H1 (cell line): ENCODE measurements at regions not wholly inside any gene's neighbourhood (a gene's known extent, or its start where the extent isn't known, plus 50 kb on each side); places are given as distances from the start of the nearest gene placed in this dataset.

Experiments
- CTCF ChIA-PET: fragments of 300-600 bp; sonication (Branson Sonifier 250); formaldehyde crosslinking; loops from one replicate; lab custom pipeline; 2021; ENCODE audit not compliant: partially characterized antibody; lab: Charles Lee
- POLR2A ChIA-PET: fragments of 300-600 bp; sonication (Branson Sonifier 250); formaldehyde crosslinking; loops from one replicate; lab custom pipeline; 2021; ENCODE audit warnings: inconsistent platforms; ENCODE audit not compliant: partially characterized antibody; lab: Charles Lee
- DNase-seq, 2 experiments: peaks; one replicate each; pipeline versions ENCODE4 v3.0.0 to v3.0.0-alpha.2; 2010 to 2022; ENCODE audit warnings: low spot score in 2 of 2, low read depth in 1 of 2, mixed read lengths in 1 of 2
- FAIRE-seq: peaks from 2 replicates; lab custom pipeline; 2011; peaks lifted over from hg19 to GRCh38; lab: Jason Lieb, UNC
- H2AFZ ChIP-seq: 2 replicates; pipeline ENCODE4 v1.8.1; 2012; ENCODE audit warnings: low read length, inconsistent platforms
- H2AK5ac ChIP-seq: 2 replicates; pipeline ENCODE4 v1.6.1; 2013; ENCODE audit warnings: low read depth, low read length
- H2BK120ac ChIP-seq: replicated peaks from 2 replicates; pipeline ENCODE3; 2013; ENCODE audit warnings: low read depth, low read length, inconsistent platforms
- H2BK12ac ChIP-seq: 2 replicates; pipeline ENCODE4 v1.6.1; 2013; ENCODE audit warnings: low read depth, low read length
- H2BK15ac ChIP-seq: 2 replicates; pipeline ENCODE4 v1.6.1; 2013; ENCODE audit warnings: low read length
- H2BK20ac ChIP-seq: 2 replicates; pipeline ENCODE4 v1.6.1; 2013; ENCODE audit warnings: low read length
- H2BK5ac ChIP-seq: 2 replicates; pipeline ENCODE4 v1.6.1; 2013; ENCODE audit warnings: low read depth, low read length
- H3K14ac ChIP-seq: 2 replicates; pipeline ENCODE4 v1.6.1; 2013; ENCODE audit warnings: inconsistent platforms; ENCODE audit not compliant: insufficient read length
- H3K18ac ChIP-seq: 2 replicates; pipeline ENCODE4 v1.6.1; 2013; ENCODE audit warnings: low read length; ENCODE audit errors: extremely low read depth
- H3K23ac ChIP-seq: 2 replicates; pipeline ENCODE4 v1.6.1; 2013; ENCODE audit warnings: inconsistent platforms; ENCODE audit not compliant: insufficient read length
- H3K23me2 ChIP-seq: 2 replicates; pipeline ENCODE4 v1.6.1; 2013; ENCODE audit warnings: low read depth, low read length
- H3K27ac ChIP-seq: 2 replicates; pipeline ENCODE4 v1.6.1; 2011; ENCODE audit warnings: low read depth, low read length, inconsistent platforms
- H3K27me3 ChIP-seq, 4 experiments: replicated peaks in 1 of 4; 1 replicate in 1 of 4; 2 replicates in 3 of 4; pipeline versions ENCODE4 v1.6.1 to v1.8.1; 2011 to 2013; ENCODE audit warnings: low read length in 3 of 4, mild to moderate bottlenecking in 3 of 4, inconsistent platforms in 2 of 4, mixed read lengths in 2 of 4, moderate library complexity in 1 of 4; ENCODE audit not compliant: control insufficient read depth in 3 of 4, insufficient read depth in 3 of 4; ENCODE audit errors: extremely low read depth in 1 of 4
- H3K36me3 ChIP-seq, 4 experiments: 2 replicates each; pipeline versions ENCODE4 v1.6.1 to v1.8.1; 2011 to 2013; ENCODE audit warnings: mild to moderate bottlenecking in 4 of 4, low read length in 3 of 4, moderate library complexity in 2 of 4, control low read depth in 1 of 4, inconsistent platforms in 1 of 4; ENCODE audit not compliant: insufficient read depth in 4 of 4, control insufficient read depth in 2 of 4
- H3K4ac ChIP-seq: replicated peaks from 2 replicates; pipeline ENCODE3; 2013; ENCODE audit warnings: low read length, low read depth, mixed read lengths, inconsistent platforms; ENCODE audit not compliant: insufficient read length
- H3K4me1 ChIP-seq, 4 experiments: replicated peaks in 1 of 4; 1 replicate in 1 of 4; 2 replicates in 3 of 4; pipeline versions ENCODE4 v1.6.1 to v1.8.1; 2011 to 2013; ENCODE audit warnings: low read length in 3 of 4, inconsistent platforms in 2 of 4, mixed read lengths in 1 of 4; ENCODE audit not compliant: insufficient read depth in 4 of 4, control insufficient read depth in 3 of 4
- H3K4me2 ChIP-seq, 2 experiments: 2 replicates each; pipeline versions ENCODE4 v1.6.1 to v1.8.1; 2011 to 2013; ENCODE audit warnings: low read depth in 2 of 2, low read length in 2 of 2, control low read depth in 1 of 2, inconsistent platforms in 1 of 2, mild to moderate bottlenecking in 1 of 2; ENCODE audit not compliant: insufficient read depth in 1 of 2
- H3K4me3 ChIP-seq, 4 experiments: fragments of 200-600, 300-600 bp in 1 of 4; sonication (generic), shearing (Covaris generic), sonication (Bioruptor Twin) in 1 of 4; 2 replicates each; pipeline versions ENCODE4 v1.5.1 to v1.8.1; 2011 to 2016; ENCODE audit warnings: low read length in 4 of 4, low read depth in 3 of 4, control low read depth in 2 of 4, inconsistent platforms in 2 of 4, mild to moderate bottlenecking in 2 of 4, mixed read lengths in 1 of 4, moderate library complexity in 1 of 4; ENCODE audit not compliant: insufficient read depth in 2 of 4; ENCODE audit errors: extremely low read depth in 1 of 4
- H3K56ac ChIP-seq: replicated peaks from 2 replicates; pipeline ENCODE3; 2013; ENCODE audit warnings: low read depth, mild to moderate bottlenecking, mixed read lengths, low read length, inconsistent platforms; ENCODE audit not compliant: insufficient read length
- H3K79me1 ChIP-seq: 2 replicates; pipeline ENCODE4 v1.6.1; 2013; ENCODE audit warnings: low read depth, low read length, control low read depth
- H3K79me2 ChIP-seq, 2 experiments: 2 replicates each; pipeline versions ENCODE4 v1.6.1 to v1.8.1; 2012 to 2013; ENCODE audit warnings: low read length in 2 of 2, mild to moderate bottlenecking in 2 of 2, inconsistent platforms in 1 of 2; ENCODE audit not compliant: insufficient read depth in 2 of 2, control insufficient read depth in 1 of 2
- H3K9ac ChIP-seq, 4 experiments: replicated peaks in 1 of 4; 1 replicate in 1 of 4; 2 replicates in 3 of 4; pipeline versions ENCODE4 v1.6.1 to v1.8.1; 2011 to 2013; ENCODE audit warnings: low read depth in 3 of 4, low read length in 3 of 4, control low read depth in 2 of 4, mild to moderate bottlenecking in 2 of 4, moderate library complexity in 2 of 4, inconsistent platforms in 1 of 4; ENCODE audit errors: extremely low read depth in 1 of 4
- H3K9me3 ChIP-seq, 2 experiments: 2 replicates each; pipeline versions ENCODE4 v1.6.1 to v1.8.1; 2012 to 2013; ENCODE audit warnings: mild to moderate bottlenecking in 2 of 2, moderate library complexity in 2 of 2, control low read depth in 1 of 2, inconsistent platforms in 1 of 2, low read depth in 1 of 2, low read length in 1 of 2, mixed read lengths in 1 of 2; ENCODE audit not compliant: insufficient read depth in 2 of 2
- H4K20me1 ChIP-seq, 2 experiments: replicated peaks in 1 of 2; 2 replicates each; pipeline versions ENCODE3 to v1.8.1; 2011 to 2013; ENCODE audit warnings: inconsistent platforms in 2 of 2, low read length in 2 of 2, mild to moderate bottlenecking in 1 of 2; ENCODE audit not compliant: insufficient read depth in 2 of 2, control insufficient read depth in 1 of 2
- H4K5ac ChIP-seq: 2 replicates; pipeline ENCODE4 v1.6.1; 2013; ENCODE audit warnings: low read length, low read depth, mixed read lengths, inconsistent platforms; ENCODE audit not compliant: insufficient read length
- H4K8ac ChIP-seq: 2 replicates; pipeline ENCODE4 v1.8.0; 2013; ENCODE audit warnings: mild to moderate bottlenecking, moderate library complexity, low read length, inconsistent platforms; ENCODE audit not compliant: insufficient read depth; ENCODE audit errors: extremely low read depth
- H4K91ac ChIP-seq: replicated peaks from 2 replicates; pipeline ENCODE3; 2013; ENCODE audit warnings: low read length, mixed read lengths, inconsistent platforms; ENCODE audit not compliant: insufficient read length
- CBX5 ChIP-seq: fragments of 300-800, 300-1000 bp; sonication (generic); IDR thresholded peaks from 2 replicates; pipeline ENCODE4 v1.7.1; 2016; ENCODE audit warnings: antibody characterized with exemption, low read length, low read depth
- CHD2 ChIP-seq: IDR thresholded peaks from 2 replicates; pipeline ENCODE4 v1.6.1; 2012; ENCODE audit warnings: low read length, improper control_type of control experiment
- EGR1 ChIP-seq: IDR thresholded peaks from 2 replicates; pipeline ENCODE4 v1.6.1; 2011; ENCODE audit warnings: low read depth, low read length, borderline replicate concordance
- GABPA ChIP-seq: IDR thresholded peaks from 2 replicates; pipeline ENCODE4 v1.6.1; 2011; ENCODE audit warnings: mild to moderate bottlenecking, low read length, moderate library complexity, borderline replicate concordance; ENCODE audit not compliant: insufficient read depth
- KDM1A ChIP-seq: fragments of 200-600, 300-600 bp; sonication (generic); IDR thresholded peaks from 2 replicates; pipeline ENCODE4 v1.7.1; 2016; ENCODE audit warnings: mild to moderate bottlenecking, low read length, borderline replicate concordance
- MAFK ChIP-seq: IDR thresholded peaks from 2 replicates; pipeline ENCODE4 v1.6.1; 2012; ENCODE audit warnings: low read depth, mild to moderate bottlenecking, improper control_type of control experiment, low read length
- POLR2A ChIP-seq, 2 experiments: IDR thresholded peaks; 1 replicate in 1 of 2; 2 replicates in 1 of 2; pipeline ENCODE4 v1.6.1; 2011; ENCODE audit warnings: low read depth in 2 of 2, low read length in 2 of 2, mild to moderate bottlenecking in 2 of 2; ENCODE audit errors: control extremely low read depth in 1 of 2
- YY1 ChIP-seq: IDR thresholded peaks from 2 replicates; pipeline ENCODE4 v1.6.1; 2011; ENCODE audit warnings: low read depth, mild to moderate bottlenecking, low read length
- TF ChIP-seq, protein P1 (sequence below): IDR thresholded peaks from 2 replicates; pipeline ENCODE4 v1.6.1; 2012; ENCODE audit warnings: low read length, inconsistent platforms
- TF ChIP-seq, protein P2 (sequence below): IDR thresholded peaks from 2 replicates; pipeline ENCODE4 v1.6.1; 2011; ENCODE audit warnings: low read length, improper control_type of control experiment

DNA sequence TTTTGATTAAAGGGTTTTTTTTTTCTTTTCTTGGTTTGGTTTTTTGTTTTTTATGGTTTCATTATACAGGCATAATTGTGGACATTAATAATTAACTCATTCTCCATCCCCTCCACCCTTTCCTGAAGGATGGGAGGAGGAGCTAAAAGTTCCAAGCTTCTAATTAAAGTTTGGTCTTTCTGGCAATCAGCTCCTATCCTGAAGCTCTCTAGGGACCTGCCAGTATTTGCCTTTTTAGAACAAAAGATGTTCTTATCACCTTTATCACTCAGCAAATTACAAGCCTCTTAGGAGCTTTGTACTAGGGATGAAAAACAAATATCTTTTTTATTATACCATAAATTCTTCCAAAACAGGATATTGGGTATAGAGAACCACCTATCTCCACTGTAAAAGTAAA is 589.8 kb downstream of the PDHA2 start:
- no peak overlapping the region for H3K27ac ChIP-seq
- H3K4me2 ChIP-seq = no peak overlapping the region
- no peak overlapping the region for H4K91ac ChIP-seq
- no peaks in the 10 kb centered on the region for H3K4me1 ChIP-seq
- H4K20me1 ChIP-seq = no peaks in the 10 kb centered on the region
- no peak overlapping the region for H2BK120ac ChIP-seq
- no peak overlapping the region for H3K4me3 ChIP-seq
- H3K9me3 ChIP-seq = no peaks in the 10 kb centered on the region
- H3K36me3 ChIP-seq = no peaks in the 10 kb centered on the region
- H3K18ac ChIP-seq = no peak overlapping the region
- H3K23me2 ChIP-seq = no peaks in the 10 kb centered on the region; the same call in 1 of the 2 replicates
- no peak overlapping the region for H3K23ac ChIP-seq
- H3K27me3 ChIP-seq = no peaks in the 10 kb centered on the region
- H2AK5ac ChIP-seq = no peak overlapping the region
- H3K56ac ChIP-seq = no peak overlapping the region
- no peak overlapping the region for H2AFZ ChIP-seq
- no peak overlapping the region for H4K8ac ChIP-seq
- H3K4ac ChIP-seq = no peak overlapping the region
- CTCF ChIA-PET = interaction anchor here (0.6 to 0.7 kb wide), 2 partner anchors 54 to 880 kb away, joined by 4 read pairs; no protein-coding TSS in a partner anchor
- no peaks in the 10 kb centered on the region for H3K79me1 ChIP-seq
- DNase-seq = no peak
- TF ChIP-seq GABPA = no peak
- TF ChIP-seq KDM1A = no peak
- TF ChIP-seq YY1 = no peak
- no peak for TF ChIP-seq POLR2A (IDR thresholded peaks at IDR 0.05; ENCODE audit: control extremely low read depth in 1 of 2, low read depth in 2 of 2, low read length in 2 of 2)
- no peak for TF ChIP-seq CBX5
- TF ChIP-seq, protein P1, sequence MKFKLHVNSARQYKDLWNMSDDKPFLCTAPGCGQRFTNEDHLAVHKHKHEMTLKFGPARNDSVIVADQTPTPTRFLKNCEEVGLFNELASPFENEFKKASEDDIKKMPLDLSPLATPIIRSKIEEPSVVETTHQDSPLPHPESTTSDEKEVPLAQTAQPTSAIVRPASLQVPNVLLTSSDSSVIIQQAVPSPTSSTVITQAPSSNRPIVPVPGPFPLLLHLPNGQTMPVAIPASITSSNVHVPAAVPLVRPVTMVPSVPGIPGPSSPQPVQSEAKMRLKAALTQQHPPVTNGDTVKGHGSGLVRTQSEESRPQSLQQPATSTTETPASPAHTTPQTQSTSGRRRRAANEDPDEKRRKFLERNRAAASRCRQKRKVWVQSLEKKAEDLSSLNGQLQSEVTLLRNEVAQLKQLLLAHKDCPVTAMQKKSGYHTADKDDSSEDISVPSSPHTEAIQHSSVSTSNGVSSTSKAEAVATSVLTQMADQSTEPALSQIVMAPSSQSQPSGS = no peak
- TF ChIP-seq MAFK = no peak
- TF ChIP-seq, protein P2, sequence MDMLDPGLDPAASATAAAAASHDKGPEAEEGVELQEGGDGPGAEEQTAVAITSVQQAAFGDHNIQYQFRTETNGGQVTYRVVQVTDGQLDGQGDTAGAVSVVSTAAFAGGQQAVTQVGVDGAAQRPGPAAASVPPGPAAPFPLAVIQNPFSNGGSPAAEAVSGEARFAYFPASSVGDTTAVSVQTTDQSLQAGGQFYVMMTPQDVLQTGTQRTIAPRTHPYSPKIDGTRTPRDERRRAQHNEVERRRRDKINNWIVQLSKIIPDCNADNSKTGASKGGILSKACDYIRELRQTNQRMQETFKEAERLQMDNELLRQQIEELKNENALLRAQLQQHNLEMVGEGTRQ = no peak
- no peak for TF ChIP-seq EGR1
- TF ChIP-seq CHD2 = no peak
- TF ChIP-seq, all 59 proteins: peak for 0
- H2BK5ac ChIP-seq = no peak overlapping the region
- no peak overlapping the region for H2BK12ac ChIP-seq
- no peak overlapping the region for H2BK15ac ChIP-seq
- FAIRE-seq = no peak
- POLR2A ChIA-PET = no interaction called here
- no peak overlapping the region for H3K14ac ChIP-seq
- no peak overlapping the region for H3K9ac ChIP-seq
- H2BK20ac ChIP-seq = no peak overlapping the region
- no peak overlapping the region for H4K5ac ChIP-seq
- H3K79me2 ChIP-seq = no peaks in the 10 kb centered on the region
